ENCODE measurements at regions not wholly inside any gene's neighbourhood (a gene's known extent, or its start where the extent isn't known, plus 50 kb on each side); places are given as distances from the start of the nearest gene placed in this dataset.
A peak's percentile ranks its signal among the peaks of the same experiment; 100 is the strongest.

- Histone ChIP-seq H3K27ac (ENCODE audit: low read depth, low read length) (no peak overlapping the region), H2BK15ac (replicated peaks; ENCODE audit: low read depth) (no peak overlapping the region)
- DNase-seq, result peak; percentile 42
Observed at GRCh38 chr14:49953196-49953595, 60.3 kb downstream of the ARF6 start.

GRCh38 chr14:49954171-49954631 lies 61.3 kb downstream of the ARF6 start:
- H3K79me1 ChIP-seq (ENCODE audit: low read length), result no peaks in the 10 kb centered on the region
- H4K5ac ChIP-seq (ENCODE audit: low read length), result no peak overlapping the region
- no peak overlapping the region for H3K27ac ChIP-seq (ENCODE audit: low read depth, low read length)
- H4K8ac ChIP-seq (ENCODE audit: low read depth, low read length), result no peak overlapping the region
- H3K27me3 ChIP-seq (ENCODE audit: insufficient read depth, low read length, poor library complexity), result no peaks in the 10 kb centered on the region
- no peak overlapping the region for H2AK5ac ChIP-seq (ENCODE audit: low read length)
- H2BK15ac ChIP-seq (replicated peaks; ENCODE audit: low read depth), result no peak overlapping the region
- no peak overlapping the region for H3K4me2 ChIP-seq (ENCODE audit: low read length)
- no peak overlapping the region for H3K56ac ChIP-seq (ENCODE audit: low read length)
- no peak overlapping the region for H3K23ac ChIP-seq (ENCODE audit: low read length)
- no peak for DNase-seq
- no peaks in the 10 kb centered on the region for H3K36me3 ChIP-seq (ENCODE audit: control insufficient read depth, insufficient read depth, low read length)
- H3K79me2 ChIP-seq (ENCODE audit: control insufficient read depth, insufficient read depth, low read length), result no peaks in the 10 kb centered on the region
- H3K9ac ChIP-seq (ENCODE audit: low read length), result no peak overlapping the region
- H3K18ac ChIP-seq (ENCODE audit: low read length), result no peak overlapping the region
- H3K4ac ChIP-seq (ENCODE audit: low read depth, low read length), result no peak overlapping the region
- no CpG with 5 or more reads among the region's 2 CpGs for WGBS (ENCODE audit: extremely low coverage, insufficient coverage, low lambda C conversion rate)
- H3K4me3 ChIP-seq (ENCODE audit: low read length), result no peak overlapping the region
- H2BK5ac ChIP-seq (ENCODE audit: low read length), result no peak overlapping the region
- H3K4me1 ChIP-seq (ENCODE audit: control insufficient read depth, low read depth, low read length), result no peaks in the 10 kb centered on the region
- no peak overlapping the region for H2BK120ac ChIP-seq (ENCODE audit: low read depth, low read length)

More at GRCh38 chr14:49953196-49953595, 60.3 kb downstream of the ARF6 start:
- no peaks in the 10 kb centered on the region for H3K79me2 ChIP-seq (ENCODE audit: control insufficient read depth, insufficient read depth, low read length)
- no peak overlapping the region for H3K4ac ChIP-seq (ENCODE audit: low read depth, low read length)
- H3K4me3 ChIP-seq (ENCODE audit: low read length), result no peak overlapping the region
- H2BK5ac ChIP-seq (ENCODE audit: low read length), result no peak overlapping the region
- no peak overlapping the region for H2AK5ac ChIP-seq (ENCODE audit: low read length)
- H3K79me1 ChIP-seq (ENCODE audit: low read length), result no peaks in the 10 kb centered on the region
- no peak overlapping the region for H2BK120ac ChIP-seq (ENCODE audit: low read depth, low read length)
- H3K23ac ChIP-seq (ENCODE audit: low read length), result no peak overlapping the region
- H3K27me3 ChIP-seq (ENCODE audit: insufficient read depth, low read length, poor library complexity), result no peaks in the 10 kb centered on the region
- no peak overlapping the region for H3K4me2 ChIP-seq (ENCODE audit: low read length)
- H4K5ac ChIP-seq (ENCODE audit: low read length), result no peak overlapping the region
- no peak overlapping the region for H4K8ac ChIP-seq (ENCODE audit: low read depth, low read length)
- H3K56ac ChIP-seq (ENCODE audit: low read length), result no peak overlapping the region
- no peaks in the 10 kb centered on the region for H3K4me1 ChIP-seq (ENCODE audit: control insufficient read depth, low read depth, low read length)
- no peak overlapping the region for H3K18ac ChIP-seq (ENCODE audit: low read length)
- no peaks in the 10 kb centered on the region for H3K36me3 ChIP-seq (ENCODE audit: control insufficient read depth, insufficient read depth, low read length)
- H3K9ac ChIP-seq (ENCODE audit: low read length), result no peak overlapping the region

- no peak overlapping the region for H2AK5ac ChIP-seq (ENCODE audit: low read length)
- no peak overlapping the region for H4K8ac ChIP-seq (ENCODE audit: low read depth, low read length)
- no peak overlapping the region for H3K23ac ChIP-seq (ENCODE audit: low read length)
- no peak overlapping the region for H4K5ac ChIP-seq (ENCODE audit: low read length)
- H2BK120ac ChIP-seq (ENCODE audit: low read depth, low read length), result no peak overlapping the region
- no peaks in the 10 kb centered on the region for H3K27me3 ChIP-seq (ENCODE audit: insufficient read depth, low read length, poor library complexity)
- no peaks in the 10 kb centered on the region for H3K36me3 ChIP-seq (ENCODE audit: control insufficient read depth, insufficient read depth, low read length)
- no peak overlapping the region for H2BK5ac ChIP-seq (ENCODE audit: low read length)
- no peak overlapping the region for H3K4ac ChIP-seq (ENCODE audit: low read depth, low read length)
- DNase-seq, result no peak
- no peak overlapping the region for H3K9ac ChIP-seq (ENCODE audit: low read length)
- H3K4me2 ChIP-seq (ENCODE audit: low read length), result no peak overlapping the region
- no peak overlapping the region for H3K18ac ChIP-seq (ENCODE audit: low read length)
- H3K56ac ChIP-seq (ENCODE audit: low read length), result no peak overlapping the region
- H3K27ac ChIP-seq (ENCODE audit: low read depth, low read length), result no peak overlapping the region
- H3K4me1 ChIP-seq (ENCODE audit: control insufficient read depth, low read depth, low read length), result no peaks in the 10 kb centered on the region
- no peaks in the 10 kb centered on the region for H3K79me2 ChIP-seq (ENCODE audit: control insufficient read depth, insufficient read depth, low read length)
- no peak overlapping the region for H3K4me3 ChIP-seq (ENCODE audit: low read length)
- H3K79me1 ChIP-seq (ENCODE audit: low read length), result no peaks in the 10 kb centered on the region
- no peak overlapping the region for H2BK15ac ChIP-seq (replicated peaks; ENCODE audit: low read depth)
Observed at GRCh38 chr14:49955024-49955423, 62.1 kb downstream of the ARF6 start.

- H2BK120ac ChIP-seq (ENCODE audit: low read depth, low read length), result no peak overlapping the region
- H3K23ac ChIP-seq (ENCODE audit: low read length), result no peak overlapping the region
- H2BK15ac ChIP-seq (replicated peaks; ENCODE audit: low read depth), result no peak overlapping the region
- no peak overlapping the region for H2AK5ac ChIP-seq (ENCODE audit: low read length)
- no peak overlapping the region for H3K4ac ChIP-seq (ENCODE audit: low read depth, low read length)
- H3K18ac ChIP-seq (ENCODE audit: low read length), result no peak overlapping the region
- DNase-seq, result peak; percentile 26
- H3K27ac ChIP-seq (ENCODE audit: low read depth, low read length), result no peak overlapping the region
- no peaks in the 10 kb centered on the region for H3K4me1 ChIP-seq (ENCODE audit: control insufficient read depth, low read depth, low read length)
- no peak overlapping the region for H4K8ac ChIP-seq (ENCODE audit: low read depth, low read length)
- H3K9ac ChIP-seq (ENCODE audit: low read length), result no peak overlapping the region
- H3K27me3 ChIP-seq (ENCODE audit: insufficient read depth, low read length, poor library complexity), result no peaks in the 10 kb centered on the region
- no peak overlapping the region for H3K4me3 ChIP-seq (ENCODE audit: low read length)
- H3K36me3 ChIP-seq (ENCODE audit: control insufficient read depth, insufficient read depth, low read length), result no peaks in the 10 kb centered on the region
- no peaks in the 10 kb centered on the region for H3K79me2 ChIP-seq (ENCODE audit: control insufficient read depth, insufficient read depth, low read length)
- no peak overlapping the region for H4K5ac ChIP-seq (ENCODE audit: low read length)
- no peak overlapping the region for H3K56ac ChIP-seq (ENCODE audit: low read length)
- H3K4me2 ChIP-seq (ENCODE audit: low read length), result no peak overlapping the region
- WGBS (ENCODE audit: extremely low coverage, insufficient coverage, low lambda C conversion rate), result no CpG with 5 or more reads among the region's 7 CpGs
- H3K79me1 ChIP-seq (ENCODE audit: low read length), result no peaks in the 10 kb centered on the region
- no peak overlapping the region for H2BK5ac ChIP-seq (ENCODE audit: low read length)
Observed at GRCh38 chr14:49957089-49957852, 64.4 kb downstream of the ARF6 start.

- H3K79me1 ChIP-seq (ENCODE audit: low read length), result no peaks in the 10 kb centered on the region
- no peak overlapping the region for H3K4me3 ChIP-seq (ENCODE audit: low read length)
- no peak overlapping the region for H2BK15ac ChIP-seq (replicated peaks; ENCODE audit: low read depth)
- H3K27ac ChIP-seq (ENCODE audit: low read depth, low read length), result no peak overlapping the region
- no peaks in the 10 kb centered on the region for H3K79me2 ChIP-seq (ENCODE audit: control insufficient read depth, insufficient read depth, low read length)
- H3K56ac ChIP-seq (ENCODE audit: low read length), result no peak overlapping the region
- H4K8ac ChIP-seq (ENCODE audit: low read depth, low read length), result no peak overlapping the region
- DNase-seq, result no peak
- no peaks in the 10 kb centered on the region for H3K27me3 ChIP-seq (ENCODE audit: insufficient read depth, low read length, poor library complexity)
- H2AK5ac ChIP-seq (ENCODE audit: low read length), result no peak overlapping the region
- no peak overlapping the region for H3K18ac ChIP-seq (ENCODE audit: low read length)
- H2BK5ac ChIP-seq (ENCODE audit: low read length), result no peak overlapping the region
- H3K4ac ChIP-seq (ENCODE audit: low read depth, low read length), result no peak overlapping the region
- no peak overlapping the region for H3K4me2 ChIP-seq (ENCODE audit: low read length)
- no peak overlapping the region for H2BK120ac ChIP-seq (ENCODE audit: low read depth, low read length)
- WGBS (ENCODE audit: extremely low coverage, insufficient coverage, low lambda C conversion rate), result no CpG with 5 or more reads among the region's 9 CpGs
- H4K5ac ChIP-seq (ENCODE audit: low read length), result no peak overlapping the region
- no peaks in the 10 kb centered on the region for H3K36me3 ChIP-seq (ENCODE audit: control insufficient read depth, insufficient read depth, low read length)
- H3K4me1 ChIP-seq (ENCODE audit: control insufficient read depth, low read depth, low read length), result no peaks in the 10 kb centered on the region
- no peak overlapping the region for H3K9ac ChIP-seq (ENCODE audit: low read length)
- H3K23ac ChIP-seq (ENCODE audit: low read length), result no peak overlapping the region
Observed at GRCh38 chr14:49959822-49960408, 67.0 kb downstream of the ARF6 start.

- H3K27me3 ChIP-seq (ENCODE audit: insufficient read depth, low read length, poor library complexity), result no peaks in the 10 kb centered on the region
- H2BK5ac ChIP-seq (ENCODE audit: low read length), result no peak overlapping the region
- H3K56ac ChIP-seq (ENCODE audit: low read length), result no peak overlapping the region
- H4K5ac ChIP-seq (ENCODE audit: low read length), result no peak overlapping the region
- H3K27ac ChIP-seq (ENCODE audit: low read depth, low read length), result no peak overlapping the region
- H2AK5ac ChIP-seq (ENCODE audit: low read length), result no peak overlapping the region
- H3K36me3 ChIP-seq (ENCODE audit: control insufficient read depth, insufficient read depth, low read length), result no peaks in the 10 kb centered on the region
- H4K8ac ChIP-seq (ENCODE audit: low read depth, low read length), result no peak overlapping the region
- no peak overlapping the region for H2BK15ac ChIP-seq (replicated peaks; ENCODE audit: low read depth)
- H3K79me1 ChIP-seq (ENCODE audit: low read length), result no peaks in the 10 kb centered on the region
- no peak overlapping the region for H3K23ac ChIP-seq (ENCODE audit: low read length)
- no peak overlapping the region for H3K4me2 ChIP-seq (ENCODE audit: low read length)
- no peak for DNase-seq
- no peak overlapping the region for H2BK120ac ChIP-seq (ENCODE audit: low read depth, low read length)
- H3K4ac ChIP-seq (ENCODE audit: low read depth, low read length), result no peak overlapping the region
- no peak overlapping the region for H3K4me3 ChIP-seq (ENCODE audit: low read length)
- no peak overlapping the region for H3K18ac ChIP-seq (ENCODE audit: low read length)
- WGBS (ENCODE audit: extremely low coverage, insufficient coverage, low lambda C conversion rate), result no CpG with 5 or more reads among the region's 7 CpGs
- no peaks in the 10 kb centered on the region for H3K79me2 ChIP-seq (ENCODE audit: control insufficient read depth, insufficient read depth, low read length)
- no peak overlapping the region for H3K9ac ChIP-seq (ENCODE audit: low read length)
- H3K4me1 ChIP-seq (ENCODE audit: control insufficient read depth, low read depth, low read length), result no peaks in the 10 kb centered on the region
Observed at GRCh38 chr14:49960453-49960852, 67.6 kb downstream of the ARF6 start.
